H9 (cell line): ENCODE measurements at regions not wholly inside any gene's neighbourhood (a gene's known extent, or its start where the extent isn't known, plus 50 kb on each side); places are given as distances from the start of the nearest gene placed in this dataset.

Experiments used
- DNase-seq: peaks from one replicate; pipeline ENCODE4 v3.0.0-alpha.2; 2017
- H2AFZ ChIP-seq: one replicate; pipeline ENCODE4 v1.6.1; 2013; ENCODE audit warnings: mild to moderate bottlenecking, low read length, control low read depth, moderate library complexity
- H2AK5ac ChIP-seq: 2 replicates; pipeline ENCODE4 v1.6.1; 2013; ENCODE audit warnings: low read length, control low read depth, mixed read lengths; ENCODE audit not compliant: insufficient read length
- H2BK120ac ChIP-seq: one replicate; pipeline ENCODE4 v1.6.1; 2013; ENCODE audit warnings: low read depth, mild to moderate bottlenecking, low read length, control low read depth, inconsistent platforms; ENCODE audit not compliant: poor library complexity, severe bottlenecking
- H2BK12ac ChIP-seq: 2 replicates; pipeline ENCODE4 v1.6.1; 2013; ENCODE audit warnings: low read length, control low read depth, mixed read lengths, low read depth; ENCODE audit not compliant: insufficient read length
- H2BK15ac ChIP-seq: 2 replicates; pipeline ENCODE4 v1.6.1; 2013; ENCODE audit warnings: low read depth, low read length, control low read depth
- H2BK20ac ChIP-seq: one replicate; pipeline ENCODE4 v1.6.1; 2013; ENCODE audit warnings: low read depth, mild to moderate bottlenecking, low read length, control low read depth, inconsistent platforms; ENCODE audit not compliant: poor library complexity, severe bottlenecking
- H2BK5ac ChIP-seq: 2 replicates; pipeline ENCODE4 v1.6.1; 2013; ENCODE audit warnings: low read length, control low read depth, mixed read lengths; ENCODE audit not compliant: insufficient read length
- H3K14ac ChIP-seq: 2 replicates; pipeline ENCODE4 v1.6.1; 2013; ENCODE audit warnings: low read length, control low read depth; ENCODE audit not compliant: insufficient read depth
- H3K18ac ChIP-seq: 2 replicates; pipeline ENCODE4 v1.6.1; 2013; ENCODE audit warnings: low read depth, mild to moderate bottlenecking, mixed read lengths, low read length, control low read depth; ENCODE audit not compliant: insufficient read length
- H3K23ac ChIP-seq: 2 replicates; pipeline ENCODE4 v1.6.1; 2013; ENCODE audit warnings: low read length, control low read depth, mixed read lengths, low read depth; ENCODE audit not compliant: insufficient read length
- H3K23me2 ChIP-seq: 2 replicates; pipeline ENCODE4 v1.6.1; 2013; ENCODE audit warnings: low read depth, mild to moderate bottlenecking, mixed read lengths, low read length, control low read depth; ENCODE audit not compliant: insufficient read length, poor library complexity, severe bottlenecking
- H3K27ac ChIP-seq: 2 replicates; pipeline ENCODE4 v1.5.1; 2013; ENCODE audit warnings: low read length, control low read depth, mixed read lengths, low read depth; ENCODE audit not compliant: insufficient read length
- H3K27me3 ChIP-seq: 2 replicates; pipeline ENCODE4 v1.6.1; 2013; ENCODE audit warnings: low read length, control low read depth, inconsistent platforms; ENCODE audit not compliant: insufficient read depth
- H3K4ac ChIP-seq: 2 replicates; pipeline ENCODE4 v1.6.1; 2013; ENCODE audit warnings: low read depth, mild to moderate bottlenecking, control low read depth, inconsistent platforms, low read length, moderate library complexity
- H3K4me1 ChIP-seq: 2 replicates; pipeline ENCODE4 v1.6.1; 2013; ENCODE audit warnings: low read length, control low read depth, inconsistent platforms; ENCODE audit not compliant: insufficient read depth
- H3K4me2 ChIP-seq: 2 replicates; pipeline ENCODE4 v1.6.1; 2013; ENCODE audit warnings: low read length, control low read depth, mixed read lengths; ENCODE audit not compliant: insufficient read length, insufficient read depth
- H3K56ac ChIP-seq: 2 replicates; pipeline ENCODE4 v1.6.1; 2013; ENCODE audit warnings: low read depth, mild to moderate bottlenecking, mixed read lengths, low read length, control low read depth; ENCODE audit not compliant: insufficient read length
- H3K79me1 ChIP-seq: 2 replicates; pipeline ENCODE4 v1.6.1; 2013; ENCODE audit warnings: low read depth, mild to moderate bottlenecking, moderate library complexity, low read length, control low read depth, inconsistent platforms; ENCODE audit not compliant: insufficient read depth, poor library complexity, severe bottlenecking
- H3K79me2 ChIP-seq: 2 replicates; pipeline ENCODE4 v1.6.1; 2013; ENCODE audit warnings: low read length, control low read depth, inconsistent platforms; ENCODE audit not compliant: insufficient read depth
- H3K9ac ChIP-seq: 2 replicates; pipeline ENCODE4 v1.6.1; 2013; ENCODE audit warnings: low read length, control low read depth, mixed read lengths; ENCODE audit not compliant: insufficient read length; ENCODE audit errors: extremely low read depth
- H3K9me3 ChIP-seq: one replicate; pipeline ENCODE4 v1.6.1; 2013; ENCODE audit warnings: low read depth, low read length, inconsistent platforms; ENCODE audit not compliant: control insufficient read depth
- H3T11ph ChIP-seq: one replicate; pipeline ENCODE4 v1.6.1; 2013; ENCODE audit warnings: mild to moderate bottlenecking, low read length, control low read depth, inconsistent platforms
- H4K20me1 ChIP-seq: one replicate; pipeline ENCODE4 v1.6.1; 2013; ENCODE audit not compliant: control insufficient read depth, insufficient read length, insufficient read depth
- H4K5ac ChIP-seq: 2 replicates; pipeline ENCODE4 v1.6.1; 2013; ENCODE audit warnings: low read depth, mild to moderate bottlenecking, mixed read lengths, low read length, control low read depth; ENCODE audit not compliant: insufficient read length
- H4K8ac ChIP-seq: replicated peaks from 2 replicates; pipeline ENCODE4 v1.6.1; 2013; ENCODE audit warnings: low read length, control low read depth, mixed read lengths, low read depth; ENCODE audit not compliant: insufficient read length
- H4K91ac ChIP-seq: 2 replicates; pipeline ENCODE4 v1.6.1; 2013; ENCODE audit warnings: low read depth, mild to moderate bottlenecking, moderate library complexity, mixed read lengths, low read length, control low read depth; ENCODE audit not compliant: insufficient read length
- H3K27ac Mint-ChIP-seq, 3 experiments: 2 replicates in 2 of 3; 3 replicates in 1 of 3; pipeline ENCODE4 v1.8.0; 2020 to 2021; ENCODE audit warnings: mixed read lengths in 3 of 3, mild to moderate bottlenecking in 1 of 3, moderate library complexity in 1 of 3
- H3K27me3 Mint-ChIP-seq: 2 replicates; pipeline ENCODE4 v1.8.0; 2021; ENCODE audit warnings: low read depth, mild to moderate bottlenecking, moderate library complexity, mixed read lengths
- H3K36me3 Mint-ChIP-seq, 3 experiments: 2 replicates in 2 of 3; 3 replicates in 1 of 3; pipeline ENCODE4 v1.8.0; 2020 to 2021; ENCODE audit warnings: low read depth in 3 of 3, mixed read lengths in 3 of 3; ENCODE audit not compliant: insufficient read depth in 1 of 3
- H3K4me1 Mint-ChIP-seq, 2 experiments: 2 replicates each; pipeline ENCODE4 v1.8.0; 2020; ENCODE audit warnings: mixed read lengths in 2 of 2
- H3K4me3 Mint-ChIP-seq, 2 experiments: 2 replicates in 1 of 2; 3 replicates in 1 of 2; pipeline ENCODE4 v1.8.0; 2020 to 2021; ENCODE audit warnings: mild to moderate bottlenecking in 2 of 2, mixed read lengths in 2 of 2, moderate library complexity in 1 of 2
- H3K9me3 Mint-ChIP-seq, 2 experiments: 2 replicates in 1 of 2; 3 replicates in 1 of 2; pipeline ENCODE4 v1.8.0; 2020; ENCODE audit warnings: mild to moderate bottlenecking in 2 of 2, mixed read lengths in 2 of 2, moderate library complexity in 1 of 2
- CTCF ChIP-seq: fragments of 200-600 bp; sonication (generic); conservative IDR thresholded peaks from 3 replicates; pipeline ENCODE4 v1.8.0; 2021; ENCODE audit warnings: antibody characterized with exemption, mild to moderate bottlenecking
- WGBS: extraction: QIAGEN DNeasy Blood & Tissue Kit; methylation state at CpG from one replicate; pipeline ENCODE4 v1.1.7; 2013; ENCODE audit warnings: missing lambda C conversion rate, low lambda C conversion rate, mixed read lengths; ENCODE audit not compliant: insufficient read length; ENCODE audit errors: extremely low coverage; 5-methylcytosine and 5-hydroxymethylcytosine counted together

GRCh38 chr5:87562068-87562467 lies 149.3 kb upstream of the CCNH start:
- no peak overlapping the region for H2BK5ac ChIP-seq
- no peak overlapping the region for H3K14ac ChIP-seq
- no peak overlapping the region for H2BK12ac ChIP-seq
- no peaks in the 10 kb centered on the region for H3K27me3 Mint-ChIP-seq
- H3K9me3 Mint-ChIP-seq: no peaks in the 10 kb centered on the region
- H2AK5ac ChIP-seq: no peak overlapping the region
- no peak for DNase-seq
- H3K27ac Mint-ChIP-seq: no peak overlapping the region
- H3K4me1 Mint-ChIP-seq: no peaks in the 10 kb centered on the region
- TF ChIP-seq CTCF: no peak
- H3K4me2 ChIP-seq: no peak overlapping the region
- H3K18ac ChIP-seq: no peak overlapping the region
- H2AFZ ChIP-seq: no peak overlapping the region
- no peaks in the 10 kb centered on the region for H3K4me1 ChIP-seq
- H4K91ac ChIP-seq: no peak overlapping the region
- no peaks in the 10 kb centered on the region for H3K79me2 ChIP-seq
- H2BK15ac ChIP-seq: no peak overlapping the region
- no peaks in the 10 kb centered on the region for H4K20me1 ChIP-seq
- no peak overlapping the region for H4K8ac ChIP-seq
- no peak overlapping the region for H4K5ac ChIP-seq
- H3K56ac ChIP-seq: no peak overlapping the region
- no peak overlapping the region for H2BK20ac ChIP-seq
- H3K36me3 Mint-ChIP-seq: no peaks in the 10 kb centered on the region; a peak in 1 of 7 replicates
- no peak overlapping the region for H2BK120ac ChIP-seq
- H3K4ac ChIP-seq: no peak overlapping the region
- no peak overlapping the region for H3K4me3 Mint-ChIP-seq
- H3K27ac ChIP-seq: no peak overlapping the region
- H3T11ph ChIP-seq: no peak overlapping the region
- no peaks in the 10 kb centered on the region for H3K27me3 ChIP-seq
- no peak overlapping the region for H3K23ac ChIP-seq
- WGBS: no CpG with 5 or more reads among the region's 1 CpG
- H3K9me3 ChIP-seq: no peaks in the 10 kb centered on the region
- no peaks in the 10 kb centered on the region for H3K23me2 ChIP-seq
- no peaks in the 10 kb centered on the region for H3K79me1 ChIP-seq
- H3K9ac ChIP-seq: no peak overlapping the region
